GM23338 (cell line): ENCODE measurements at regions not wholly inside any gene's neighbourhood (a gene's known extent, or its start where the extent isn't known, plus 50 kb on each side); places are given as distances from the start of the nearest gene placed in this dataset.

Experiments used
- ATAC-seq: fragments of 200-7000 bp; cut with Tn5 transposase; 3 replicates; pipeline ENCODE4 v1.9.1; 2020
- DNase-seq: peaks from one replicate; pipeline ENCODE4 v3.0.0-alpha.2; 2015; ENCODE audit warnings: low spot score
- H2AFZ ChIP-seq: fragments of 200-600 bp; sonication (generic); 2 replicates; pipeline ENCODE4 v1.8.0; 2016; ENCODE audit warnings: antibody characterized with exemption, mild to moderate bottlenecking, moderate library complexity
- H3F3A ChIP-seq: fragments of 200-600 bp; sonication (generic); replicated peaks from 2 replicates; pipeline ENCODE4 v1.8.0; 2017; ENCODE audit warnings: antibody characterized with exemption, mixed run types, low read depth
- H3K27ac ChIP-seq: fragments of 200-600 bp; sonication (generic); 2 replicates; pipeline ENCODE4 v1.6.1; 2016; ENCODE audit warnings: low read depth
- H3K27me3 ChIP-seq: fragments of 200-600 bp; sonication (generic); 2 replicates; pipeline ENCODE4 v1.8.0; 2016; ENCODE audit warnings: mild to moderate bottlenecking, mixed run types, moderate library complexity; ENCODE audit not compliant: insufficient read depth
- H3K36me3 ChIP-seq: fragments of 200-600 bp; sonication (generic); 2 replicates; pipeline ENCODE4 v1.8.0; 2016; ENCODE audit warnings: mild to moderate bottlenecking; ENCODE audit not compliant: insufficient read depth
- H3K4me1 ChIP-seq: fragments of 200-600 bp; sonication (generic); 2 replicates; pipeline ENCODE4 v1.8.0; 2016; ENCODE audit warnings: mild to moderate bottlenecking, moderate library complexity; ENCODE audit not compliant: insufficient read depth
- H3K4me2 ChIP-seq: fragments of 200-600 bp; sonication (generic); 2 replicates; pipeline ENCODE4 v1.7.1; 2017; ENCODE audit warnings: mixed run types
- H3K4me3 ChIP-seq: fragments of 200-600 bp; sonication (generic); 2 replicates; pipeline ENCODE4 v1.6.1; 2016; ENCODE audit warnings: mixed run types
- H3K79me2 ChIP-seq: fragments of 200-600 bp; sonication (generic); replicated peaks from 2 replicates; pipeline ENCODE4 v1.8.0; 2017; ENCODE audit warnings: mild to moderate bottlenecking; ENCODE audit not compliant: insufficient read depth
- H3K9me2 ChIP-seq: fragments of 200-600 bp; sonication (generic); 2 replicates; pipeline ENCODE4 v1.8.0; 2017; ENCODE audit not compliant: insufficient read depth
- H4K20me1 ChIP-seq: fragments of 200-600 bp; sonication (generic); replicated peaks from 2 replicates; pipeline ENCODE4 v1.8.0; 2017; ENCODE audit warnings: mild to moderate bottlenecking; ENCODE audit not compliant: insufficient read depth
- H3K27ac Mint-ChIP-seq: 2 replicates; pipeline ENCODE4 v1.8.0; 2020; ENCODE audit warnings: inconsistent platforms, mild to moderate bottlenecking, moderate library complexity, mixed read lengths
- H3K27me3 Mint-ChIP-seq: 3 replicates; pipeline ENCODE4 v1.8.0; 2022; ENCODE audit warnings: low read depth, mild to moderate bottlenecking, moderate library complexity, mixed read lengths, inconsistent platforms; ENCODE audit not compliant: insufficient read depth, poor library complexity
- H3K36me3 Mint-ChIP-seq: 3 replicates; pipeline ENCODE4 v1.8.0; 2021; ENCODE audit warnings: low read depth, mild to moderate bottlenecking, inconsistent platforms, moderate library complexity, mixed read lengths
- H3K4me1 Mint-ChIP-seq: 3 replicates; pipeline ENCODE4 v1.8.0; 2020; ENCODE audit warnings: mild to moderate bottlenecking, inconsistent platforms, mixed read lengths
- H3K4me3 Mint-ChIP-seq: 3 replicates; pipeline ENCODE4 v1.8.0; 2021; ENCODE audit warnings: moderate library complexity, mild to moderate bottlenecking, inconsistent platforms, mixed read lengths
- H3K9me3 Mint-ChIP-seq: 3 replicates; pipeline ENCODE4 v1.8.0; 2020; ENCODE audit warnings: moderate library complexity, mild to moderate bottlenecking, inconsistent platforms, mixed read lengths
- EZH2 ChIP-seq: fragments of 200-600 bp; sonication (generic); IDR thresholded peaks from one replicate; pipeline ENCODE4 v1.8.0; 2017; ENCODE audit warnings: antibody characterized with exemption, mild to moderate bottlenecking, low read depth; ENCODE audit not compliant: unreplicated experiment
- EZH2phosphoT487 ChIP-seq: fragments of 200-600 bp; sonication (generic); IDR thresholded peaks from one replicate; pipeline ENCODE4 v1.8.1; 2018; ENCODE audit warnings: antibody characterized with exemption; ENCODE audit not compliant: unreplicated experiment
- JUNB ChIP-seq: IDR thresholded peaks from one replicate; pipeline ENCODE4 v1.6.1; 2016; ENCODE audit warnings: antibody characterized with exemption; ENCODE audit not compliant: unreplicated experiment
- NANOG ChIP-seq: IDR thresholded peaks from 2 replicates; pipeline ENCODE4 v1.6.1; 2016; ENCODE audit warnings: antibody characterized with exemption, borderline replicate concordance
- POLR2AphosphoS5 ChIP-seq: IDR thresholded peaks from 2 replicates; pipeline ENCODE4 v1.6.1; 2016; ENCODE audit warnings: antibody characterized with exemption, low read depth
- STAT1 ChIP-seq: IDR thresholded peaks from one replicate; pipeline ENCODE4 v1.6.1; 2016; ENCODE audit warnings: antibody characterized with exemption; ENCODE audit not compliant: unreplicated experiment
- ZNF114 ChIP-seq: fragments of 250-450 bp; sonication (Bioruptor Pico); IDR thresholded peaks from 2 replicates; pipeline ENCODE4 v1.5.0; 2020; ENCODE audit warnings: mild to moderate bottlenecking, moderate library complexity
- ZNF331 ChIP-seq: fragments of 250-450 bp; sonication (Bioruptor Pico); IDR thresholded peaks from 2 replicates; pipeline ENCODE4 v1.5.0; 2020; ENCODE audit warnings: low read depth, mild to moderate bottlenecking, moderate library complexity
- TF ChIP-seq, protein P1 (sequence below): fragments of 250-450 bp; sonication (Bioruptor Pico); IDR thresholded peaks from 2 replicates; pipeline ENCODE4 v1.5.0; 2020; ENCODE audit warnings: mild to moderate bottlenecking, moderate library complexity
- TF ChIP-seq, protein P2 (sequence below): IDR thresholded peaks from one replicate; pipeline ENCODE4 v1.6.1; 2018; ENCODE audit warnings: antibody characterized with exemption; ENCODE audit not compliant: unreplicated experiment
- TF ChIP-seq, protein P3 (sequence below), 2 experiments: fragments of 200-600 bp in 1 of 2; sonication (generic) in 1 of 2; conservative IDR thresholded peaks; 2 replicates each; pipeline versions ENCODE4 v1.5.1 to v1.6.1; 2016 to 2017; ENCODE audit warnings: antibody characterized with exemption in 2 of 2, low read depth in 2 of 2, mild to moderate bottlenecking in 2 of 2, moderate library complexity in 1 of 2

DNA sequence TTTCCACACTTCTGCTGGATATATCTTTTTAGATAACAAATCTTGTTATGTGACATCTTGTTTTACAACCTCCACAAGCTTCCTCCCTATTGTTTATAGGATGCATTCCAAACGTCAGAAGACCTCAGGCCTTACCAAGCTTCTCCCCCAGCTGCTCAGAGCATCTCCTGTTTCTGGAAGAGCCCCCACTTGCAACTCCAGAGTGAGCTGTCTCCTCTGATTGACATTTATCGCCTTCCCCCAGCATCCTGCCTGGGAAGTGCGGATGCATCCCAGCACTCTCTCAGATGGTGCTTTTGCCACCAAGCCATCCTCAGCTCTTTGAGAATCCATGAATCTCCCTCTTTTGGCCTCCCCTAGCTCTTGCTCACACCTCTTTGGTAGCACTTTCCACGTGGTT lies 123.5 kb downstream of the LRRC70 start:
- TF ChIP-seq, protein P1, sequence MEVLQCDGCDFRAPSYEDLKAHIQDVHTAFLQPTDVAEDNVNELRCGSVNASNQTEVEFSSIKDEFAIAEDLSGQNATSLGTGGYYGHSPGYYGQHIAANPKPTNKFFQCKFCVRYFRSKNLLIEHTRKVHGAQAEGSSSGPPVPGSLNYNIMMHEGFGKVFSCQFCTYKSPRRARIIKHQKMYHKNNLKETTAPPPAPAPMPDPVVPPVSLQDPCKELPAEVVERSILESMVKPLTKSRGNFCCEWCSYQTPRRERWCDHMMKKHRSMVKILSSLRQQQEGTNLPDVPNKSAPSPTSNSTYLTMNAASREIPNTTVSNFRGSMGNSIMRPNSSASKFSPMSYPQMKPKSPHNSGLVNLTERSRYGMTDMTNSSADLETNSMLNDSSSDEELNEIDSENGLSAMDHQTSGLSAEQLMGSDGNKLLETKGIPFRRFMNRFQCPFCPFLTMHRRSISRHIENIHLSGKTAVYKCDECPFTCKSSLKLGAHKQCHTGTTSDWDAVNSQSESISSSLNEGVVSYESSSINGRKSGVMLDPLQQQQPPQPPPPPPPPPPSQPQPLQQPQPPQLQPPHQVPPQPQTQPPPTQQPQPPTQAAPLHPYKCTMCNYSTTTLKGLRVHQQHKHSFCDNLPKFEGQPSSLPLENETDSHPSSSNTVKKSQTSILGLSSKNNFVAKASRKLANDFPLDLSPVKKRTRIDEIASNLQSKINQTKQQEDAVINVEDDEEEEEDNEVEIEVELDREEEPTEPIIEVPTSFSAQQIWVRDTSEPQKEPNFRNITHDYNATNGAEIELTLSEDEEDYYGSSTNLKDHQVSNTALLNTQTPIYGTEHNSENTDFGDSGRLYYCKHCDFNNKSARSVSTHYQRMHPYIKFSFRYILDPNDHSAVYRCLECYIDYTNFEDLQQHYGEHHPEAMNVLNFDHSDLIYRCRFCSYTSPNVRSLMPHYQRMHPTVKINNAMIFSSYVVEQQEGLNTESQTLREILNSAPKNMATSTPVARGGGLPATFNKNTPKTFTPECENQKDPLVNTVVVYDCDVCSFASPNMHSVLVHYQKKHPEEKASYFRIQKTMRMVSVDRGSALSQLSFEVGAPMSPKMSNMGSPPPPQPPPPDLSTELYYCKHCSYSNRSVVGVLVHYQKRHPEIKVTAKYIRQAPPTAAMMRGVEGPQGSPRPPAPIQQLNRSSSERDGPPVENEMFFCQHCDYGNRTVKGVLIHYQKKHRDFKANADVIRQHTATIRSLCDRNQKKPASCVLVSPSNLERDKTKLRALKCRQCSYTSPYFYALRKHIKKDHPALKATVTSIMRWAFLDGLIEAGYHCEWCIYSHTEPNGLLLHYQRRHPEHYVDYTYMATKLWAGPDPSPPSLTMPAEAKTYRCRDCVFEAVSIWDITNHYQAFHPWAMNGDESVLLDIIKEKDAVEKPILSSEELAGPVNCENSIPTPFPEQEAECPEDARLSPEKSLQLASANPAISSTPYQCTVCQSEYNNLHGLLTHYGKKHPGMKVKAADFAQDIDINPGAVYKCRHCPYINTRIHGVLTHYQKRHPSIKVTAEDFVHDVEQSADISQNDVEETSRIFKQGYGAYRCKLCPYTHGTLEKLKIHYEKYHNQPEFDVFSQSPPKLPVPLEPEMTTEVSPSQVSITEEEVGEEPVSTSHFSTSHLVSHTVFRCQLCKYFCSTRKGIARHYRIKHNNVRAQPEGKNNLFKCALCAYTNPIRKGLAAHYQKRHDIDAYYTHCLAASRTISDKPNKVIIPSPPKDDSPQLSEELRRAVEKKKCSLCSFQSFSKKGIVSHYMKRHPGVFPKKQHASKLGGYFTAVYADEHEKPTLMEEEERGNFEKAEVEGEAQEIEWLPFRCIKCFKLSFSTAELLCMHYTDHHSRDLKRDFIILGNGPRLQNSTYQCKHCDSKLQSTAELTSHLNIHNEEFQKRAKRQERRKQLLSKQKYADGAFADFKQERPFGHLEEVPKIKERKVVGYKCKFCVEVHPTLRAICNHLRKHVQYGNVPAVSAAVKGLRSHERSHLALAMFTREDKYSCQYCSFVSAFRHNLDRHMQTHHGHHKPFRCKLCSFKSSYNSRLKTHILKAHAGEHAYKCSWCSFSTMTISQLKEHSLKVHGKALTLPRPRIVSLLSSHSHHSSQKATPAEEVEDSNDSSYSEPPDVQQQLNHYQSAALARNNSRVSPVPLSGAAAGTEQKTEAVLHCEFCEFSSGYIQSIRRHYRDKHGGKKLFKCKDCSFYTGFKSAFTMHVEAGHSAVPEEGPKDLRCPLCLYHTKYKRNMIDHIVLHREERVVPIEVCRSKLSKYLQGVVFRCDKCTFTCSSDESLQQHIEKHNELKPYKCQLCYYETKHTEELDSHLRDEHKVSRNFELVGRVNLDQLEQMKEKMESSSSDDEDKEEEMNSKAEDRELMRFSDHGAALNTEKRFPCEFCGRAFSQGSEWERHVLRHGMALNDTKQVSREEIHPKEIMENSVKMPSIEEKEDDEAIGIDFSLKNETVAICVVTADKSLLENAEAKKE = no peak
- no peak for TF ChIP-seq JUNB
- TF ChIP-seq STAT1 = no peak
- TF ChIP-seq, protein P2, sequence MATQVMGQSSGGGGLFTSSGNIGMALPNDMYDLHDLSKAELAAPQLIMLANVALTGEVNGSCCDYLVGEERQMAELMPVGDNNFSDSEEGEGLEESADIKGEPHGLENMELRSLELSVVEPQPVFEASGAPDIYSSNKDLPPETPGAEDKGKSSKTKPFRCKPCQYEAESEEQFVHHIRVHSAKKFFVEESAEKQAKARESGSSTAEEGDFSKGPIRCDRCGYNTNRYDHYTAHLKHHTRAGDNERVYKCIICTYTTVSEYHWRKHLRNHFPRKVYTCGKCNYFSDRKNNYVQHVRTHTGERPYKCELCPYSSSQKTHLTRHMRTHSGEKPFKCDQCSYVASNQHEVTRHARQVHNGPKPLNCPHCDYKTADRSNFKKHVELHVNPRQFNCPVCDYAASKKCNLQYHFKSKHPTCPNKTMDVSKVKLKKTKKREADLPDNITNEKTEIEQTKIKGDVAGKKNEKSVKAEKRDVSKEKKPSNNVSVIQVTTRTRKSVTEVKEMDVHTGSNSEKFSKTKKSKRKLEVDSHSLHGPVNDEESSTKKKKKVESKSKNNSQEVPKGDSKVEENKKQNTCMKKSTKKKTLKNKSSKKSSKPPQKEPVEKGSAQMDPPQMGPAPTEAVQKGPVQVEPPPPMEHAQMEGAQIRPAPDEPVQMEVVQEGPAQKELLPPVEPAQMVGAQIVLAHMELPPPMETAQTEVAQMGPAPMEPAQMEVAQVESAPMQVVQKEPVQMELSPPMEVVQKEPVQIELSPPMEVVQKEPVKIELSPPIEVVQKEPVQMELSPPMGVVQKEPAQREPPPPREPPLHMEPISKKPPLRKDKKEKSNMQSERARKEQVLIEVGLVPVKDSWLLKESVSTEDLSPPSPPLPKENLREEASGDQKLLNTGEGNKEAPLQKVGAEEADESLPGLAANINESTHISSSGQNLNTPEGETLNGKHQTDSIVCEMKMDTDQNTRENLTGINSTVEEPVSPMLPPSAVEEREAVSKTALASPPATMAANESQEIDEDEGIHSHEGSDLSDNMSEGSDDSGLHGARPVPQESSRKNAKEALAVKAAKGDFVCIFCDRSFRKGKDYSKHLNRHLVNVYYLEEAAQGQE = no peak
- TF ChIP-seq ZNF331 (CRISPR knock-in tag) = no peak
- TF ChIP-seq, protein P3, sequence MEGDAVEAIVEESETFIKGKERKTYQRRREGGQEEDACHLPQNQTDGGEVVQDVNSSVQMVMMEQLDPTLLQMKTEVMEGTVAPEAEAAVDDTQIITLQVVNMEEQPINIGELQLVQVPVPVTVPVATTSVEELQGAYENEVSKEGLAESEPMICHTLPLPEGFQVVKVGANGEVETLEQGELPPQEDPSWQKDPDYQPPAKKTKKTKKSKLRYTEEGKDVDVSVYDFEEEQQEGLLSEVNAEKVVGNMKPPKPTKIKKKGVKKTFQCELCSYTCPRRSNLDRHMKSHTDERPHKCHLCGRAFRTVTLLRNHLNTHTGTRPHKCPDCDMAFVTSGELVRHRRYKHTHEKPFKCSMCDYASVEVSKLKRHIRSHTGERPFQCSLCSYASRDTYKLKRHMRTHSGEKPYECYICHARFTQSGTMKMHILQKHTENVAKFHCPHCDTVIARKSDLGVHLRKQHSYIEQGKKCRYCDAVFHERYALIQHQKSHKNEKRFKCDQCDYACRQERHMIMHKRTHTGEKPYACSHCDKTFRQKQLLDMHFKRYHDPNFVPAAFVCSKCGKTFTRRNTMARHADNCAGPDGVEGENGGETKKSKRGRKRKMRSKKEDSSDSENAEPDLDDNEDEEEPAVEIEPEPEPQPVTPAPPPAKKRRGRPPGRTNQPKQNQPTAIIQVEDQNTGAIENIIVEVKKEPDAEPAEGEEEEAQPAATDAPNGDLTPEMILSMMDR (conservative IDR thresholded peaks at IDR 0.05; ENCODE audit: low read depth in 2 of 2) = no peak
- no peak for TF ChIP-seq ZNF114 (CRISPR knock-in tag)
- TF ChIP-seq NANOG = no peak
- TF ChIP-seq POLR2AphosphoS5 = no peak
- TF ChIP-seq EZH2phosphoT487 = no peak
- TF ChIP-seq EZH2 = no peak
- no peak for DNase-seq
- H3K4me1 ChIP-seq = no peaks in the 10 kb centered on the region
- no peaks in the 10 kb centered on the region for H3F3A ChIP-seq
- no peaks in the 10 kb centered on the region for H3K27me3 ChIP-seq
- H3K79me2 ChIP-seq = no peaks in the 10 kb centered on the region
- Mint-ChIP-seq H3K36me3 (no peaks in the 10 kb centered on the region; the same call in 1 of the 3 replicates), H3K9me3 (no peaks in the 10 kb centered on the region; the same call in 2 of the 3 replicates), H3K27ac (no peak overlapping the region), H3K4me3 (no peak overlapping the region), H3K27me3 (no peaks in the 10 kb centered on the region), H3K4me1 (no peaks in the 10 kb centered on the region)
- H3K36me3 ChIP-seq = no peaks in the 10 kb centered on the region
- H2AFZ ChIP-seq = no peak overlapping the region
- H3K27ac ChIP-seq = no peak overlapping the region
- H3K9me2 ChIP-seq = no peaks in the 10 kb centered on the region
- no peak for ATAC-seq
- no peaks in the 10 kb centered on the region for H4K20me1 ChIP-seq
- no peak overlapping the region for H3K4me3 ChIP-seq
- H3K4me2 ChIP-seq = no peak overlapping the region
